K562 (cell line): ENCODE measurements at regions not wholly inside any gene's neighbourhood (a gene's known extent, or its start where the extent isn't known, plus 50 kb on each side); places are given as distances from the start of the nearest gene placed in this dataset.

Source experiments
- CEBPB ChIP-seq: fragments of 450-650 bp; IDR thresholded peaks from 2 replicates; pipeline ENCODE4 v1.6.1; 2016; ENCODE audit warnings: missing genetic modification characterization, missing compliant biosample characterization
- MIER1 ChIP-seq: fragments of 450-650 bp; IDR thresholded peaks from 2 replicates; pipeline ENCODE4 v1.6.1; 2016; ENCODE audit warnings: antibody characterized with exemption, mild to moderate bottlenecking, low read depth
- TAF15 ChIP-seq: fragments of 200-400 bp; formaldehyde crosslinking; IDR thresholded peaks from 2 replicates; pipeline ENCODE4 v1.6.1; 2017; ENCODE audit warnings: mild to moderate bottlenecking, low read depth, low read length, moderate library complexity
- TRIM24 ChIP-seq, 2 experiments: fragments of 450-650 bp; IDR thresholded peaks; 2 replicates each; pipeline ENCODE4 v1.6.1; 2016
- ZNF584 ChIP-seq: fragments of 200-800 bp; sonication (Bioruptor generic); IDR thresholded peaks from 2 replicates; pipeline ENCODE4 v1.6.1; 2016; ENCODE audit warnings: low read depth, mild to moderate bottlenecking, missing genetic modification characterization, missing compliant biosample characterization
- TF ChIP-seq, protein P1 (sequence below): fragments of 450-650 bp; IDR thresholded peaks from 2 replicates; pipeline ENCODE4 v1.6.1; 2016; ENCODE audit warnings: mild to moderate bottlenecking, moderate library complexity
- TF ChIP-seq, protein P2 (sequence below): sonication (generic); formaldehyde crosslinking; IDR thresholded peaks from 2 replicates; pipeline ENCODE4 v1.8.1; 2023; ENCODE audit warnings: mild to moderate bottlenecking, missing genetic modification reagents, moderate library complexity

- TF ChIP-seq, protein P1, sequence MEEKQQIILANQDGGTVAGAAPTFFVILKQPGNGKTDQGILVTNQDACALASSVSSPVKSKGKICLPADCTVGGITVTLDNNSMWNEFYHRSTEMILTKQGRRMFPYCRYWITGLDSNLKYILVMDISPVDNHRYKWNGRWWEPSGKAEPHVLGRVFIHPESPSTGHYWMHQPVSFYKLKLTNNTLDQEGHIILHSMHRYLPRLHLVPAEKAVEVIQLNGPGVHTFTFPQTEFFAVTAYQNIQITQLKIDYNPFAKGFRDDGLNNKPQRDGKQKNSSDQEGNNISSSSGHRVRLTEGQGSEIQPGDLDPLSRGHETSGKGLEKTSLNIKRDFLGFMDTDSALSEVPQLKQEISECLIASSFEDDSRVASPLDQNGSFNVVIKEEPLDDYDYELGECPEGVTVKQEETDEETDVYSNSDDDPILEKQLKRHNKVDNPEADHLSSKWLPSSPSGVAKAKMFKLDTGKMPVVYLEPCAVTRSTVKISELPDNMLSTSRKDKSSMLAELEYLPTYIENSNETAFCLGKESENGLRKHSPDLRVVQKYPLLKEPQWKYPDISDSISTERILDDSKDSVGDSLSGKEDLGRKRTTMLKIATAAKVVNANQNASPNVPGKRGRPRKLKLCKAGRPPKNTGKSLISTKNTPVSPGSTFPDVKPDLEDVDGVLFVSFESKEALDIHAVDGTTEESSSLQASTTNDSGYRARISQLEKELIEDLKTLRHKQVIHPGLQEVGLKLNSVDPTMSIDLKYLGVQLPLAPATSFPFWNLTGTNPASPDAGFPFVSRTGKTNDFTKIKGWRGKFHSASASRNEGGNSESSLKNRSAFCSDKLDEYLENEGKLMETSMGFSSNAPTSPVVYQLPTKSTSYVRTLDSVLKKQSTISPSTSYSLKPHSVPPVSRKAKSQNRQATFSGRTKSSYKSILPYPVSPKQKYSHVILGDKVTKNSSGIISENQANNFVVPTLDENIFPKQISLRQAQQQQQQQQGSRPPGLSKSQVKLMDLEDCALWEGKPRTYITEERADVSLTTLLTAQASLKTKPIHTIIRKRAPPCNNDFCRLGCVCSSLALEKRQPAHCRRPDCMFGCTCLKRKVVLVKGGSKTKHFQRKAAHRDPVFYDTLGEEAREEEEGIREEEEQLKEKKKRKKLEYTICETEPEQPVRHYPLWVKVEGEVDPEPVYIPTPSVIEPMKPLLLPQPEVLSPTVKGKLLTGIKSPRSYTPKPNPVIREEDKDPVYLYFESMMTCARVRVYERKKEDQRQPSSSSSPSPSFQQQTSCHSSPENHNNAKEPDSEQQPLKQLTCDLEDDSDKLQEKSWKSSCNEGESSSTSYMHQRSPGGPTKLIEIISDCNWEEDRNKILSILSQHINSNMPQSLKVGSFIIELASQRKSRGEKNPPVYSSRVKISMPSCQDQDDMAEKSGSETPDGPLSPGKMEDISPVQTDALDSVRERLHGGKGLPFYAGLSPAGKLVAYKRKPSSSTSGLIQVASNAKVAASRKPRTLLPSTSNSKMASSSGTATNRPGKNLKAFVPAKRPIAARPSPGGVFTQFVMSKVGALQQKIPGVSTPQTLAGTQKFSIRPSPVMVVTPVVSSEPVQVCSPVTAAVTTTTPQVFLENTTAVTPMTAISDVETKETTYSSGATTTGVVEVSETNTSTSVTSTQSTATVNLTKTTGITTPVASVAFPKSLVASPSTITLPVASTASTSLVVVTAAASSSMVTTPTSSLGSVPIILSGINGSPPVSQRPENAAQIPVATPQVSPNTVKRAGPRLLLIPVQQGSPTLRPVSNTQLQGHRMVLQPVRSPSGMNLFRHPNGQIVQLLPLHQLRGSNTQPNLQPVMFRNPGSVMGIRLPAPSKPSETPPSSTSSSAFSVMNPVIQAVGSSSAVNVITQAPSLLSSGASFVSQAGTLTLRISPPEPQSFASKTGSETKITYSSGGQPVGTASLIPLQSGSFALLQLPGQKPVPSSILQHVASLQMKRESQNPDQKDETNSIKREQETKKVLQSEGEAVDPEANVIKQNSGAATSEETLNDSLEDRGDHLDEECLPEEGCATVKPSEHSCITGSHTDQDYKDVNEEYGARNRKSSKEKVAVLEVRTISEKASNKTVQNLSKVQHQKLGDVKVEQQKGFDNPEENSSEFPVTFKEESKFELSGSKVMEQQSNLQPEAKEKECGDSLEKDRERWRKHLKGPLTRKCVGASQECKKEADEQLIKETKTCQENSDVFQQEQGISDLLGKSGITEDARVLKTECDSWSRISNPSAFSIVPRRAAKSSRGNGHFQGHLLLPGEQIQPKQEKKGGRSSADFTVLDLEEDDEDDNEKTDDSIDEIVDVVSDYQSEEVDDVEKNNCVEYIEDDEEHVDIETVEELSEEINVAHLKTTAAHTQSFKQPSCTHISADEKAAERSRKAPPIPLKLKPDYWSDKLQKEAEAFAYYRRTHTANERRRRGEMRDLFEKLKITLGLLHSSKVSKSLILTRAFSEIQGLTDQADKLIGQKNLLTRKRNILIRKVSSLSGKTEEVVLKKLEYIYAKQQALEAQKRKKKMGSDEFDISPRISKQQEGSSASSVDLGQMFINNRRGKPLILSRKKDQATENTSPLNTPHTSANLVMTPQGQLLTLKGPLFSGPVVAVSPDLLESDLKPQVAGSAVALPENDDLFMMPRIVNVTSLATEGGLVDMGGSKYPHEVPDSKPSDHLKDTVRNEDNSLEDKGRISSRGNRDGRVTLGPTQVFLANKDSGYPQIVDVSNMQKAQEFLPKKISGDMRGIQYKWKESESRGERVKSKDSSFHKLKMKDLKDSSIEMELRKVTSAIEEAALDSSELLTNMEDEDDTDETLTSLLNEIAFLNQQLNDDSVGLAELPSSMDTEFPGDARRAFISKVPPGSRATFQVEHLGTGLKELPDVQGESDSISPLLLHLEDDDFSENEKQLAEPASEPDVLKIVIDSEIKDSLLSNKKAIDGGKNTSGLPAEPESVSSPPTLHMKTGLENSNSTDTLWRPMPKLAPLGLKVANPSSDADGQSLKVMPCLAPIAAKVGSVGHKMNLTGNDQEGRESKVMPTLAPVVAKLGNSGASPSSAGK: no peak
- TF ChIP-seq MIER1: no peak
- no peak for TF ChIP-seq ZNF584
- no peak for TF ChIP-seq TRIM24 (IDR thresholded peaks at IDR 0.05)
- TF ChIP-seq, protein P2, sequence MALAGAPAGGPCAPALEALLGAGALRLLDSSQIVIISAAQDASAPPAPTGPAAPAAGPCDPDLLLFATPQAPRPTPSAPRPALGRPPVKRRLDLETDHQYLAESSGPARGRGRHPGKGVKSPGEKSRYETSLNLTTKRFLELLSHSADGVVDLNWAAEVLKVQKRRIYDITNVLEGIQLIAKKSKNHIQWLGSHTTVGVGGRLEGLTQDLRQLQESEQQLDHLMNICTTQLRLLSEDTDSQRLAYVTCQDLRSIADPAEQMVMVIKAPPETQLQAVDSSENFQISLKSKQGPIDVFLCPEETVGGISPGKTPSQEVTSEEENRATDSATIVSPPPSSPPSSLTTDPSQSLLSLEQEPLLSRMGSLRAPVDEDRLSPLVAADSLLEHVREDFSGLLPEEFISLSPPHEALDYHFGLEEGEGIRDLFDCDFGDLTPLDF: no peak
- no peak for TF ChIP-seq TAF15
- TF ChIP-seq CEBPB (tag): no peak
- TF ChIP-seq, all 486 proteins: peak for 0
Observed at GRCh38 chr18:67292814-67293213, 223.7 kb downstream of the DSEL start (continued).
